Lower leg skin (tissue), 3 donors: ENCODE measurements at regions not wholly inside any gene's neighbourhood (a gene's known extent, or its start where the extent isn't known, plus 50 kb on each side); places are given as distances from the start of the nearest gene placed in this dataset.
"Not testable (repeated sequence)": the region's sequence is repeated elsewhere in the genome, so short reads cannot be mapped to it uniquely, and the experiment has no call there.

Source experiments
- CTCF ChIP-seq, 3 donors: fragments of 450-650 bp; IDR thresholded peaks; one replicate each; pipeline ENCODE4 v1.5.1; 2016; ENCODE audit warnings: antibody characterized with exemption in 3 of 3, mild to moderate bottlenecking in 3 of 3, moderate library complexity in 2 of 3
- POLR2A ChIP-seq, 2 donors: fragments of 450-650 bp; IDR thresholded peaks; one replicate each; pipeline ENCODE4 v1.6.1; 2016 to 2017; ENCODE audit warnings: antibody characterized with exemption in 2 of 2, mild to moderate bottlenecking in 1 of 2, moderate library complexity in 1 of 2

GRCh38 chr17:27090450-27091042 is 203.4 kb upstream of the WSB1 start:
- TF ChIP-seq POLR2A, CTCF (IDR thresholded peaks at IDR 0.05): not testable (repeated sequence)
